IPS-18a (cell line): ENCODE measurements at regions not wholly inside any gene's neighbourhood (a gene's known extent, or its start where the extent isn't known, plus 50 kb on each side); places are given as distances from the start of the nearest gene placed in this dataset.
"Not testable (repeated sequence)": the region's sequence is repeated elsewhere in the genome, so short reads cannot be mapped to it uniquely, and the experiment has no call there.

Experiments used
- H3K27ac ChIP-seq: one replicate; pipeline ENCODE4 v1.5.1; 2013; ENCODE audit warnings: low read length
- H3K27me3 ChIP-seq: one replicate; pipeline ENCODE4 v1.6.1; 2013; ENCODE audit warnings: mild to moderate bottlenecking, low read length; ENCODE audit not compliant: control insufficient read depth, insufficient read depth
- H3K36me3 ChIP-seq: one replicate; pipeline ENCODE4 v1.6.1; 2013; ENCODE audit warnings: low read depth, low read length; ENCODE audit not compliant: control insufficient read depth
- H3K4me1 ChIP-seq: one replicate; pipeline ENCODE4 v1.6.1; 2013; ENCODE audit warnings: low read depth, low read length; ENCODE audit not compliant: control insufficient read depth
- H3K4me3 ChIP-seq: one replicate; pipeline ENCODE4 v1.5.1; 2013; ENCODE audit warnings: low read length
- H3K9ac ChIP-seq: one replicate; pipeline ENCODE4 v1.6.1; 2013; ENCODE audit warnings: mild to moderate bottlenecking, low read length, moderate library complexity
- H3K9me3 ChIP-seq: one replicate; pipeline ENCODE4 v1.6.1; 2013; ENCODE audit warnings: low read depth, low read length; ENCODE audit not compliant: control insufficient read depth

- Histone ChIP-seq H3K9me3 (no peaks in the 10 kb centered on the region), H3K4me1 (no peaks in the 10 kb centered on the region), H3K27ac (no peak overlapping the region), H3K36me3 (no peaks in the 10 kb centered on the region), H3K27me3 (no peaks in the 10 kb centered on the region), H3K4me3 (no peak overlapping the region), H3K9ac (no peak overlapping the region)
Measured at GRCh38 chr7:81268551-81268950, 349.7 kb upstream of the SEMA3C start.

GRCh38 chr7:81267508-81267907, 348.7 kb upstream of the SEMA3C start:
- no peak overlapping the region for H3K27ac ChIP-seq
- no peaks in the 10 kb centered on the region for H3K27me3 ChIP-seq
- no peak overlapping the region for H3K4me3 ChIP-seq
- no peaks in the 10 kb centered on the region for H3K9me3 ChIP-seq
- no peaks in the 10 kb centered on the region for H3K36me3 ChIP-seq
- H3K9ac ChIP-seq, result no peak overlapping the region
- H3K4me1 ChIP-seq, result no peaks in the 10 kb centered on the region

- Histone ChIP-seq H3K27me3 (no peaks in the 10 kb centered on the region), H3K36me3 (no peaks in the 10 kb centered on the region), H3K9ac (no peak overlapping the region), H3K4me3 (no peak overlapping the region), H3K9me3 (peaks cover 7% of the 10 kb centered on the region), H3K4me1 (no peaks in the 10 kb centered on the region), H3K27ac (no peak overlapping the region)
Measured at GRCh38 chr7:81264116-81264515, 345.3 kb upstream of the SEMA3C start.

- Histone ChIP-seq H3K9ac (no peak overlapping the region), H3K4me3 (no peak overlapping the region), H3K9me3 (peaks cover 7% of the 10 kb centered on the region), H3K36me3 (no peaks in the 10 kb centered on the region), H3K27ac (no peak overlapping the region), H3K27me3 (no peaks in the 10 kb centered on the region), H3K4me1 (no peaks in the 10 kb centered on the region)
Measured at GRCh38 chr7:81260152-81260551, 341.3 kb upstream of the SEMA3C start.

GRCh38 chr7:81256991-81257390, 338.1 kb upstream of the SEMA3C start:
- no peaks in the 10 kb centered on the region for H3K36me3 ChIP-seq
- peaks cover 7% of the 10 kb centered on the region for H3K9me3 ChIP-seq
- no peaks in the 10 kb centered on the region for H3K27me3 ChIP-seq
- no peak overlapping the region for H3K4me3 ChIP-seq
- H3K27ac ChIP-seq, result no peak overlapping the region
- H3K4me1 ChIP-seq, result peaks cover 2% of the 10 kb centered on the region
- no peak overlapping the region for H3K9ac ChIP-seq

- H3K27me3 ChIP-seq, result no peaks in the 10 kb centered on the region
- no peak overlapping the region for H3K4me3 ChIP-seq
- H3K36me3 ChIP-seq, result no peaks in the 10 kb centered on the region
- H3K27ac ChIP-seq, result no peak overlapping the region
- H3K9me3 ChIP-seq, result no peaks in the 10 kb centered on the region
- peaks cover 19% of the 10 kb centered on the region for H3K4me1 ChIP-seq
- no peak overlapping the region for H3K9ac ChIP-seq
Measured at GRCh38 chr7:81248420-81248819, 329.6 kb upstream of the SEMA3C start.

- H3K9me3 ChIP-seq, H3K36me3 ChIP-seq, H3K27me3 ChIP-seq, H3K27ac ChIP-seq, H3K9ac ChIP-seq, H3K4me3 ChIP-seq: not testable (repeated sequence)
- H3K4me1 ChIP-seq, result peaks cover 19% of the 10 kb centered on the region
Measured at GRCh38 chr7:81247364-81247763, 328.5 kb upstream of the SEMA3C start.

GRCh38 chr7:81245353-81245752, 326.5 kb upstream of the SEMA3C start:
- Histone ChIP-seq H3K4me3 (no peak overlapping the region), H3K9ac (no peak overlapping the region), H3K36me3 (no peaks in the 10 kb centered on the region), H3K27ac (no peak overlapping the region), H3K27me3 (no peaks in the 10 kb centered on the region), H3K4me1 (peaks cover 10% of the 10 kb centered on the region), H3K9me3 (no peaks in the 10 kb centered on the region)

GRCh38 chr7:81244224-81244623, 325.4 kb upstream of the SEMA3C start:
- no peaks in the 10 kb centered on the region for H3K27me3 ChIP-seq
- no peak overlapping the region for H3K27ac ChIP-seq
- H3K4me1 ChIP-seq, result peaks cover 10% of the 10 kb centered on the region
- H3K4me3 ChIP-seq, result no peak overlapping the region
- H3K9ac ChIP-seq, result no peak overlapping the region
- H3K36me3 ChIP-seq, result no peaks in the 10 kb centered on the region
- H3K9me3 ChIP-seq, result no peaks in the 10 kb centered on the region

GRCh38 chr7:81236560-81236959, 317.7 kb upstream of the SEMA3C start:
- Histone ChIP-seq H3K27ac (no peak overlapping the region), H3K4me1 (peaks cover 11% of the 10 kb centered on the region), H3K9me3 (no peaks in the 10 kb centered on the region), H3K4me3 (no peak overlapping the region), H3K9ac (no peak overlapping the region), H3K27me3 (no peaks in the 10 kb centered on the region), H3K36me3 (no peaks in the 10 kb centered on the region)

GRCh38 chr7:81235997-81236396, 317.1 kb upstream of the SEMA3C start:
- Histone ChIP-seq H3K27ac (no peak overlapping the region), H3K4me3 (no peak overlapping the region), H3K36me3 (no peaks in the 10 kb centered on the region)

GRCh38 chr7:81234896-81235295, 316.0 kb upstream of the SEMA3C start:
- H3K27me3 ChIP-seq, result no peaks in the 10 kb centered on the region
- no peak overlapping the region for H3K4me3 ChIP-seq
- no peak overlapping the region for H3K9ac ChIP-seq
- no peak overlapping the region for H3K27ac ChIP-seq
- no peaks in the 10 kb centered on the region for H3K36me3 ChIP-seq
- no peaks in the 10 kb centered on the region for H3K9me3 ChIP-seq
- peaks cover 11% of the 10 kb centered on the region for H3K4me1 ChIP-seq

More at GRCh38 chr7:81235997-81236396, 317.1 kb upstream of the SEMA3C start:
- H3K27me3 ChIP-seq, result no peaks in the 10 kb centered on the region
- H3K9ac ChIP-seq, result no peak overlapping the region
- H3K9me3 ChIP-seq, result no peaks in the 10 kb centered on the region
- H3K4me1 ChIP-seq, result peaks cover 11% of the 10 kb centered on the region
